ENCODE measurements at regions not wholly inside any gene's neighbourhood (a gene's known extent, or its start where the extent isn't known, plus 50 kb on each side); places are given as distances from the start of the nearest gene placed in this dataset.
"Not testable (repeated sequence)": the region's sequence is repeated elsewhere in the genome, so short reads cannot be mapped to it uniquely, and the experiment has no call there.

GRCh38 chr13:83503424-83503823, 378.9 kb downstream of the SLITRK1 start:
- no peak for ATAC-seq
- no peak overlapping the region for H3K27ac Mint-ChIP-seq
- no peaks in the 10 kb centered on the region for H3K27me3 Mint-ChIP-seq
- no peaks in the 10 kb centered on the region for H3K36me3 Mint-ChIP-seq
- peaks cover 2% of the 10 kb centered on the region for H3K9me3 Mint-ChIP-seq
- no peak overlapping the region for H3K4me3 Mint-ChIP-seq
- no peaks in the 10 kb centered on the region for H3K4me1 Mint-ChIP-seq

DNA sequence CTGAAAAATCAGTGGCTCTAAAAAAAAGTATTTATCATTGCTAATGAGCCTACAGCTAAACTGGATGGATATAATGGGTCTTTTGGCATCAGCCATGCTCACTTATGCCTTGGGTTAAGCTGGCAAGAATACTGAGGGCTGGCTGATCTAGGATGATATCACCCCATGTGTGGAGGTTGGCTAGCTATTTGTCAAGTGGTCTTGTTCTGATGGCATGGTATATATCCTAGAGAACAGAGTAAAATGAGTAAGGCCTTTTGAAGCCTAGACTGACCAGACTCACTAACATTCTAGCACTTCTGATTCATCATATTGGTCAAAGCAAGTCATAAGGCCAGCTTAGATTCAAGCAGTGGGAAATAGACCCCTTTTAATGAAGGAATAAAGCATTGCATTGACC, 383.0 kb downstream of the SLITRK1 start:
- H3K27ac Mint-ChIP-seq, result no peak overlapping the region
- no peaks in the 10 kb centered on the region for H3K27me3 Mint-ChIP-seq
- H3K4me1 Mint-ChIP-seq, result no peaks in the 10 kb centered on the region
- no peaks in the 10 kb centered on the region for H3K36me3 Mint-ChIP-seq
- no peak overlapping the region for H3K4me3 Mint-ChIP-seq
- ATAC-seq, result no peak
- H3K9me3 Mint-ChIP-seq, result peaks cover 2% of the 10 kb centered on the region

- Mint-ChIP-seq H3K36me3 (no peaks in the 10 kb centered on the region), H3K27me3 (no peaks in the 10 kb centered on the region), H3K4me1 (no peaks in the 10 kb centered on the region), H3K4me3 (no peak overlapping the region), H3K27ac (no peak overlapping the region), H3K9me3 (peaks cover under 1% of the 10 kb centered on the region)
- no peak for ATAC-seq
Observed at GRCh38 chr13:83498481-83499190, 383.6 kb downstream of the SLITRK1 start.

GRCh38 chr13:83498045-83498444, 384.2 kb downstream of the SLITRK1 start:
- no peaks in the 10 kb centered on the region for H3K27me3 Mint-ChIP-seq
- H3K9me3 Mint-ChIP-seq, result no peaks in the 10 kb centered on the region
- H3K4me3 Mint-ChIP-seq, result no peak overlapping the region
- H3K4me1 Mint-ChIP-seq, result no peaks in the 10 kb centered on the region
- ATAC-seq, result no peak
- no peaks in the 10 kb centered on the region for H3K36me3 Mint-ChIP-seq
- no peak overlapping the region for H3K27ac Mint-ChIP-seq

DNA sequence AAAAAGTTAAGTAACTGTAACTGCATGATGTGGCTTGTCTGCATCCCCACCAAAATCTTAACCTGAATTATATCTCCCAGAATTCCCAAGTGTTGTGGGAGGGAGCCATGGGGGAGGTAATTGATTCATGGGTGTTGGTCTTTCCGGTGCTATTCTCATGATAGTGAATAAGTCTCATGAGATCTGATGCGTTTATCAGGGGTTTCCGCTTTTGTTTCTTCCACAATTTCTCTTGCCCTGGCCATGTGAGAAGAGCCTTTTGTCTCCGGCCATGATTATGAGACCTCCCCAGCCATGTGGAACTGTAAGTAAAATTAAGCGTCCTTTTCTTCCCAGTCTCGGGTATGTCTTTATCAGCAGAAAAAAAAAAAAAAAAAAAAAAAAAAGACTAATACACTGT, 385.8 kb downstream of the SLITRK1 start:
- Mint-ChIP-seq H3K4me3 (no peak overlapping the region), H3K27me3 (no peaks in the 10 kb centered on the region), H3K9me3 (no peaks in the 10 kb centered on the region), H3K36me3 (no peaks in the 10 kb centered on the region), H3K27ac (no peak overlapping the region), H3K4me1 (no peaks in the 10 kb centered on the region)
- ATAC-seq, result no peak

DNA sequence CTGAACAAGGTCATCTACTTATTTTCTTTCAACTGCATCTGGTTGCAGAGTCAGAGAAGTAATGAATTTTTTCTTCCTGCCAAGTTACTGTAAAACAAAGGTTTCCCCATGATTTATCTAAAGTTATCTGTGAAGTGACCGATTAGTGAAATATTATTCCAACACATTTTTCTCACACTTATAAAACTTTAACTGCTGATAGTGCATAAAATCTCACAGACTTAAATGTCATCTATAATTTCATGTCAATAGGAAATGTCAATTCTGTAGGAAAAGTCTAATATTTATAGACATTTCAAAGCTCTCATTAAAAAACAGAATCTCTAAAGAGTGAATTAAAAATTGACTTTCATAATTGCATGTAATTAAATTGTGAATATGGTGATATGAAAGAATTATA, 397.2 kb downstream of the SLITRK1 start:
- Mint-ChIP-seq H3K27me3 (no peaks in the 10 kb centered on the region), H3K36me3 (no peaks in the 10 kb centered on the region), H3K4me3 (no peak overlapping the region), H3K4me1 (no peaks in the 10 kb centered on the region), H3K9me3 (peaks cover 2% of the 10 kb centered on the region), H3K27ac (no peak overlapping the region)
- ATAC-seq, result no peak

DNA sequence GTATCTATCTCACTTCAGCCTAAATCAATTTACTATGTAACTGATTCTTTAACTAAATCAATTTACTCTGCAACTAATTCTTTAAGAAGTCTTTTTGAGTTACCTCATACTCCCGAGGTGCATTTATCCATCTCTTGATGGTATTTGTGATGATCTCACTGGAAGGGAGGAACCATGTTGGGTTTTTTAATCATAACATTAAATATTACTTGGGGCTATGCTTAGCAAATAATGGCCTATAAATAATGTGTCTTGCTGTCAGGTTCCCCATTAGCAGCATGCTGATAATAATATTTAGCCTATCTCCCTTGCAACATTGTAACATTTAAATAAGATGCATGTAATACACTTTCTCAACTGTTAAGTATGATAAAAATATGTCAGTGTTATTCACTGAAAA, 411.3 kb downstream of the SLITRK1 start:
- no peak for ATAC-seq
- no peaks in the 10 kb centered on the region for H3K36me3 Mint-ChIP-seq
- no peaks in the 10 kb centered on the region for H3K27me3 Mint-ChIP-seq
- H3K4me3 Mint-ChIP-seq, result no peak overlapping the region
- H3K9me3 Mint-ChIP-seq, result peaks cover 14% of the 10 kb centered on the region
- H3K27ac Mint-ChIP-seq, result no peak overlapping the region
- H3K4me1 Mint-ChIP-seq, result no peaks in the 10 kb centered on the region

DNA sequence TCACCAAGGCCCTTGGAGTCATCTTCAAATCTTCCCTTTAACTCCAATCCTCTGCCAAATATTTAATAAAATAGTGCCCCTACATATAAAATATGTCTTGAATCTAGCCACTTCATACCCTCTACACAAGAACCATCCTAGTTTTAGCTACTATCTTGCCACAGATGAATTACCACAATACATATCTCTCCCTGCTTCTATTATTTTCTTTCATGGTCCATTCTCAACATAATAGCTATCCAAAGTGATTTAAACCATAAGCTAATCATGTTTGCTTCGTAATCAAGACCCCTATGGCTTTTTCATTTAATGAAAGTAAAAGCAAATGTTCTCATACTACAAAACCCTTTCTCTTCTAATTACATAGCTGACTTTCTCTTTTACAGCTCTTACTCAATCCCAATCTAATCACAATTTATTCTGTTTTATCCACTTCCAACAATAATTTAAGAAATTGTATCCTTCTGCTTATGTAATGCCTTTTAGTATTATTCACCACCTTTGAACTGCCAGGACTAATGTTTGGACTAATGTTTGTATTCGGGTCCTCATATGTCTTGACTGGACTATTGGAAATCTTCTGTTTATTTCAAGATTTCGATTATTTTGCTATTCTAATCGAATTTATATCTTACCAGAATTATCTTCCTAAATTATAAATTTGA, 412.0 kb downstream of the SLITRK1 start:
- Mint-ChIP-seq H3K36me3 (no peaks in the 10 kb centered on the region), H3K27ac (no peak overlapping the region), H3K4me1 (no peaks in the 10 kb centered on the region), H3K9me3 (peaks cover 15% of the 10 kb centered on the region), H3K4me3 (no peak overlapping the region), H3K27me3 (no peaks in the 10 kb centered on the region)
- ATAC-seq, result no peak

- ATAC-seq, result peak; percentile 57
- Mint-ChIP-seq H3K9me3 (no peaks in the 10 kb centered on the region), H3K36me3 (no peaks in the 10 kb centered on the region), H3K27ac (no peak overlapping the region), H3K4me1 (no peaks in the 10 kb centered on the region), H3K4me3 (no peak overlapping the region), H3K27me3 (no peaks in the 10 kb centered on the region)
Observed at GRCh38 chr13:83453723-83454122, 428.6 kb downstream of the SLITRK1 start.

DNA sequence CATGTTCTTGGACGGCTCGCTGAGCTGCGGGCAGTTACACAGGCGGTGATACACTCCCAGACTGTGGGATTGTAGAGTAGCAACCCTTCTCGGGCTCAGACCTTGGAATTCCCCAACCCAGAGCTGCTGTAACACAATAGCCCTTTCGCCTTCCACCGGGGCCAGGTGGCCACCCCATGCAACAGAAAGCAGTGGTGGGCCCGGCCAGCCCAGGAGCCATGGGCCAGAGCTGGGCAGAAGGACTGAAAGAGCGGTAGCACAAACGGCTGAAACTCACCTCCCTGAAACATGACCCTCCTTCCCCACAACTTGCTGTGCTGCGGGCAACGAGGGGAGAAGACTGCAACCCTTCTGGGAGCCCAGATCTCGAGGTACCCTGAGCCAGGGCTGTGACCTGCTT, 429.0 kb downstream of the SLITRK1 start:
- H3K27me3 Mint-ChIP-seq, result no peaks in the 10 kb centered on the region
- H3K4me1 Mint-ChIP-seq, result no peaks in the 10 kb centered on the region
- H3K36me3 Mint-ChIP-seq, result no peaks in the 10 kb centered on the region
- H3K9me3 Mint-ChIP-seq, result no peaks in the 10 kb centered on the region
- no peak overlapping the region for H3K4me3 Mint-ChIP-seq
- no peak overlapping the region for H3K27ac Mint-ChIP-seq
- peak; percentile 36 for ATAC-seq

DNA sequence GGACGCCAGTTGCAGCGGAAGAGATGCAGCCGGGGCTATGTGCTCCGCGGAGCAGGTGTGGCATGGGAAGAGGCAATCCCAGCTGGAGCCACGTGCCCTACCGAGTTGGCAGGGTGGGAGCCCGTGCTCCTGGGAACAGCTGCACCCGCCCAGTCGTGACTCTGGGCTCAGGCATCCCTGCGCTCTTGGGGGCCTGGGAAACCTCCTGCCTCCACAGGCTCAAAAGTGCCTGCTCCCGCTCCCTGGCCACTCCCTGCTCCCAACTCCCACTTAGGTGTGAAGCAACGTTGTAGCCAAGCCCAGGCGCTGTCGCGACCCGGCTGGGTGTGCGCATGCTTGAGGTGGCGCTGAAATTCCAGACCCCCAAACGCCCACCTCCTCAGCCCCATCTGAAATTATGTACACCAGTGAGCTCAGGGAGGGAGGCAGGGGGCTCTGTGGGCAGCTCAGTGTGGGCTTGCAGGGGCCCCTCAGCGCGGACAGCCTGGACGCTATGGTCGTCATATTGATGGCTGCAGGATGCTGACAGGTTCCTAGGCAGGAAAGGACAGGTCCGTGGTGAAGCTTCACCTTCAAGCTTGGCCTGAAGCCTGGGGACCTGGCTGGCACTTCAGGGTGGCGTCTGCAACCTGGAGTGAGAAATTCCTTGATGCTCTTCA, 429.9 kb downstream of the SLITRK1 start:
- Mint-ChIP-seq H3K27ac (no peak overlapping the region), H3K36me3 (no peaks in the 10 kb centered on the region), H3K27me3 (no peaks in the 10 kb centered on the region), H3K4me3 (no peak overlapping the region), H3K4me1 (no peaks in the 10 kb centered on the region), H3K9me3 (no peaks in the 10 kb centered on the region)
- ATAC-seq, result peak; percentile 36

DNA sequence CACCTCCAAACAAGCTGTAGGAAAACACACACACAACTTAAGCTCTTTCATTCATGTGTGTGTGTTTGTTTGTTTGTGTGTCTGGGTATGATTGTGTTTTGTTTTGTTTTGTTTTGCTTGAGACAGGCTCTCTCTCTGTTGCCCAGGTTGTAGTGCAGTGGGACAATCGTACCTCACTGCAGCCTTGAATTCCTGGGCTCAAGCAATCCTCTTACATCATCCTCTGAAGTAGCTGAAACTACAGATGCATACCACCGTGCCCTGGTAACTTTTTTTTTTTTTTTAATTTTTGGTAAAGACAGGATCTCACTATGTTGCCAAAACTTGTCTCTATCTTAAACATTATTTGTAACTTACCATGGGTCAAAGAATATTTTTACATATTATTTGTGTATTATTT, 431.7 kb downstream of the SLITRK1 start:
- H3K36me3 Mint-ChIP-seq, result no peaks in the 10 kb centered on the region
- ATAC-seq, result no peak
- H3K27ac Mint-ChIP-seq, result no peak overlapping the region
- H3K27me3 Mint-ChIP-seq, result no peaks in the 10 kb centered on the region
- no peaks in the 10 kb centered on the region for H3K9me3 Mint-ChIP-seq
- H3K4me3 Mint-ChIP-seq, result no peak overlapping the region
- no peaks in the 10 kb centered on the region for H3K4me1 Mint-ChIP-seq

GRCh38 chr13:83449668-83450395, 432.4 kb downstream of the SLITRK1 start:
- H3K36me3 Mint-ChIP-seq, result no peaks in the 10 kb centered on the region
- no peaks in the 10 kb centered on the region for H3K9me3 Mint-ChIP-seq
- H3K27me3 Mint-ChIP-seq, result no peaks in the 10 kb centered on the region
- no peaks in the 10 kb centered on the region for H3K4me1 Mint-ChIP-seq
- no peak for ATAC-seq
- H3K27ac Mint-ChIP-seq, result no peak overlapping the region
- H3K4me3 Mint-ChIP-seq, result no peak overlapping the region

DNA sequence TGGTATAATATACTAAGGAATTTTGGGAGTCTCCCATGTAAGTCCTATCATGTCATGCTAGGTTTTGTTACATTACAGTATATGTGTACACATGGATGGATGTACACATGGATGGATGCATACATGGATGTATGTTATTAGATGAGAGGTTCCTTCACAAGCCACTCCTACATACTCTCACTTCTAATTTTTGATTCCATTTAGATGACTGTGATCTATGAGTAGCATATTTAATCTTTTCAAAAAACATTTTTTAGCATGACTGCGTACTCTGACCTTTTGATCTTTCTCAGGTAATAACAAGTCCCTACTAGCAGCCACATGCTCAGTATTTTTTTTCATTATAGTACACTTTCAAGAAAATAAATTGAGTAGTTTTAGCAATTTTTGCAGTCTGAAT, 441.8 kb downstream of the SLITRK1 start:
- no peak overlapping the region for H3K4me3 Mint-ChIP-seq
- no peak overlapping the region for H3K27ac Mint-ChIP-seq
- peaks cover 15% of the 10 kb centered on the region for H3K9me3 Mint-ChIP-seq
- no peak for ATAC-seq
- no peaks in the 10 kb centered on the region for H3K36me3 Mint-ChIP-seq
- H3K4me1 Mint-ChIP-seq, result no peaks in the 10 kb centered on the region
- no peaks in the 10 kb centered on the region for H3K27me3 Mint-ChIP-seq

DNA sequence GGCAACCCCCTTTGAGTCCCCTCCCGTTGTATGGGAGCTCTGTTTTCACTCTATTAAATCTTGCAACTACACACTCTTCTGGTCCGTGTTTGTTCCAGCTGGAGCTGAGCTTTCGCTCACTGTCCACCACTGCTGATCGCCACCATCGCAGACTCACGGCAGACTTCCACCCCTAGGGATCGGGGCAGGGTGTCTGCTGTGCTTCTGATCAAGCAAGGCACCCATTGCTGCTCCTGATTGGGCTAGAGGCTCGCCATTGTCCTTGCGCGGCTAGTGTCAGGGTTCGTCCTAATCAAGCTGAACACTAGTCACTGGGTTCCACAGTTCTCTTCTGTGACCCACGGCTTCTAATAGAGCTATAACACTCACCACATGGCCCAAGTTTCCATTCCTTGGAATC, 442.8 kb downstream of the SLITRK1 start:
- H3K4me3 Mint-ChIP-seq, H3K4me1 Mint-ChIP-seq, H3K36me3 Mint-ChIP-seq, H3K27ac Mint-ChIP-seq, H3K27me3 Mint-ChIP-seq, ATAC-seq: not testable (repeated sequence)
- H3K9me3 Mint-ChIP-seq, result peaks cover 15% of the 10 kb centered on the region
